GM20431 (cell line): ENCODE measurements at regions not wholly inside any gene's neighbourhood (a gene's known extent, or its start where the extent isn't known, plus 50 kb on each side); places are given as distances from the start of the nearest gene placed in this dataset.

Experiments used
- in situ Hi-C: fragments of 300-500 bp; cut with MseI, MboI; formaldehyde crosslinking; loops from one replicate; pipeline ENCODE4 v1.15.0; 2020; ENCODE audit warnings: low sequenced_read_pairs; ENCODE audit not compliant: unreplicated experiment

- in situ Hi-C loops: no loop called here
These were observed 725.8 kb downstream of the SATB2 start for GRCh38 chr2:198731842-198732399.

GRCh38 chr2:198720266-198720665 is 737.5 kb downstream of the SATB2 start:
- in situ Hi-C loops: no loop called here

GRCh38 chr2:198717451-198717850 is 740.3 kb downstream of the SATB2 start:
- in situ Hi-C loops: no loop called here

- in situ Hi-C loops: no loop called here
These were observed 742.4 kb downstream of the SATB2 start for GRCh38 chr2:198715302-198715835.

GRCh38 chr2:198712485-198712884 is 745.3 kb downstream of the SATB2 start:
- in situ Hi-C loops: no loop called here

- in situ Hi-C loops: no loop called here
These were observed 746.3 kb downstream of the SATB2 start for GRCh38 chr2:198711484-198711883.

GRCh38 chr2:198710562-198710961 is 747.2 kb downstream of the SATB2 start:
- in situ Hi-C loops: no loop called here

GRCh38 chr2:198706476-198707082 is 751.2 kb downstream of the SATB2 start:
- in situ Hi-C loops: no loop called here

GRCh38 chr2:198703281-198703680 is 754.5 kb downstream of the SATB2 start:
- in situ Hi-C loops: no loop called here

GRCh38 chr2:198702796-198703195 is 754.9 kb downstream of the SATB2 start:
- in situ Hi-C loops: no loop called here

GRCh38 chr2:198701481-198701880 is 756.3 kb downstream of the SATB2 start:
- in situ Hi-C loops: no loop called here

- in situ Hi-C loops: no loop called here
These were observed 757.4 kb downstream of the SATB2 start for GRCh38 chr2:198700319-198700718.

GRCh38 chr2:198698230-198698629 is 759.5 kb downstream of the SATB2 start:
- in situ Hi-C loops: no loop called here

- in situ Hi-C loops: no loop called here
These were observed 759.9 kb downstream of the SATB2 start for GRCh38 chr2:198697794-198698193.

GRCh38 chr2:198697218-198697617 is 760.5 kb downstream of the SATB2 start:
- in situ Hi-C loops: no loop called here

- in situ Hi-C loops: no loop called here
These were observed 761.9 kb downstream of the SATB2 start for GRCh38 chr2:198695879-198696278.

- in situ Hi-C loops: no loop called here
These were observed 764.7 kb downstream of the SATB2 start for GRCh38 chr2:198692907-198693510.

- in situ Hi-C loops: no loop called here
These were observed 766.5 kb downstream of the SATB2 start for GRCh38 chr2:198691236-198691635.

- in situ Hi-C loops: no loop called here
These were observed 793.4 kb downstream of the SATB2 start for GRCh38 chr2:198664321-198664720.

- in situ Hi-C loops: no loop called here
These were observed 794.8 kb downstream of the SATB2 start for GRCh38 chr2:198662905-198663304.

GRCh38 chr2:198660501-198660900 is 797.2 kb downstream of the SATB2 start:
- in situ Hi-C loops: no loop called here
